Astrocyte of the cerebellum (primary cell): ENCODE measurements at regions not wholly inside any gene's neighbourhood (a gene's known extent, or its start where the extent isn't known, plus 50 kb on each side); places are given as distances from the start of the nearest gene placed in this dataset.

ENCODE experiments used
- DNase-seq: peaks from one replicate; pipeline ENCODE4 v3.0.0-alpha.2; 2011; ENCODE audit warnings: low read depth
- H3K4me3 ChIP-seq: 2 replicates; pipeline ENCODE4 v1.5.1; 2011; ENCODE audit warnings: mild to moderate bottlenecking, low read depth, low read length, moderate library complexity
- in situ Hi-C: cut with HindIII; loops from 2 replicates; pipeline ENCODE4 v1.10.0; 2017; ENCODE audit warnings: low sequenced_read_pairs
- TF ChIP-seq, protein P1 (sequence below): IDR thresholded peaks from 2 replicates; pipeline ENCODE4 v1.5.1; 2012; ENCODE audit warnings: low read length, low read depth, moderate library complexity, mild to moderate bottlenecking; ENCODE audit errors: missing control alignments

DNA sequence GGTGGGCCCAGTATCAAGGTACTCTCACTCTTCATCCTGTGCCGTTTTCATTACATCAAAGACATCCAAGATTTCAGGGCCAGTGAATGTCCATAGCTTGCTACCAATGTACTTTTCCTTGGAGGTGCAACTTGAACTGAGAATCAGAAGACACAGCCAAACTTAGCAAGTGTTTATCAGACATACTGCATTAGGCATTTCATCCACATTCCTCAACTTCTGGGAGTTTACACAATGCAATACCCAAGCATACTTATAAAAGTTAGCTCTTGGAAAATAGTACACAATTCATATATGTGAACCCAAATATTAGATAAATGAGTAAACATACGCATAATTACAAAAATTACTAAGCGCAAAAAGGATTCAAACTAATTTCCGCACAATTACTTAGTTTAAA is 216.3 kb upstream of the RHOBTB1 start:
- DNase-seq, result no peak
- no peak overlapping the region for H3K4me3 ChIP-seq
- TF ChIP-seq, protein P1, sequence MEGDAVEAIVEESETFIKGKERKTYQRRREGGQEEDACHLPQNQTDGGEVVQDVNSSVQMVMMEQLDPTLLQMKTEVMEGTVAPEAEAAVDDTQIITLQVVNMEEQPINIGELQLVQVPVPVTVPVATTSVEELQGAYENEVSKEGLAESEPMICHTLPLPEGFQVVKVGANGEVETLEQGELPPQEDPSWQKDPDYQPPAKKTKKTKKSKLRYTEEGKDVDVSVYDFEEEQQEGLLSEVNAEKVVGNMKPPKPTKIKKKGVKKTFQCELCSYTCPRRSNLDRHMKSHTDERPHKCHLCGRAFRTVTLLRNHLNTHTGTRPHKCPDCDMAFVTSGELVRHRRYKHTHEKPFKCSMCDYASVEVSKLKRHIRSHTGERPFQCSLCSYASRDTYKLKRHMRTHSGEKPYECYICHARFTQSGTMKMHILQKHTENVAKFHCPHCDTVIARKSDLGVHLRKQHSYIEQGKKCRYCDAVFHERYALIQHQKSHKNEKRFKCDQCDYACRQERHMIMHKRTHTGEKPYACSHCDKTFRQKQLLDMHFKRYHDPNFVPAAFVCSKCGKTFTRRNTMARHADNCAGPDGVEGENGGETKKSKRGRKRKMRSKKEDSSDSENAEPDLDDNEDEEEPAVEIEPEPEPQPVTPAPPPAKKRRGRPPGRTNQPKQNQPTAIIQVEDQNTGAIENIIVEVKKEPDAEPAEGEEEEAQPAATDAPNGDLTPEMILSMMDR, result no peak
- in situ Hi-C loops, result no loop called here

DNA sequence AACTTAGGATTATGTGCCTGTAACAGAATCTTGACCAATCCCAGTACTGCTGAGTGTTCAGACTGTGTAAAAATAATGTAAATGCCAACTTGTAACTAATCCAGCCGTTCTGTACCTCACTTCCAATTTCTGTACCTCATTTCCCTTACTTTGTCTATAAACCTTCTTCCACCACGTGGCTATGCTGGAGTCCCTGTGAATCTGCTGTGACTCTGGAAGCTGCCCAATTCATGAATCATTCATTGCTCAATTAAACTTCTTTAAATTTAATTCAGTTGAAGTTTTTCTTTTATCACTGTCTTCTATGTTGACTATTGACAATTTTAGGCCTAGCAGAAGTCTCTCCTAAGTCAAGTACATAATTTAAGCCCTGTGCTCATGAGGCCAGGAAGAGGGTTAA is 215.3 kb upstream of the RHOBTB1 start:
- in situ Hi-C loops, result no loop called here
- H3K4me3 ChIP-seq, result no peak overlapping the region
- peak; percentile 3 for DNase-seq
- TF ChIP-seq, protein P1, result no peak

- no peak for DNase-seq
- TF ChIP-seq, protein P1, result no peak
- in situ Hi-C loops, result no loop called here
- H3K4me3 ChIP-seq, result no peak overlapping the region
Measured at GRCh38 chr10:61157182-61157581, 213.2 kb upstream of the RHOBTB1 start.

DNA sequence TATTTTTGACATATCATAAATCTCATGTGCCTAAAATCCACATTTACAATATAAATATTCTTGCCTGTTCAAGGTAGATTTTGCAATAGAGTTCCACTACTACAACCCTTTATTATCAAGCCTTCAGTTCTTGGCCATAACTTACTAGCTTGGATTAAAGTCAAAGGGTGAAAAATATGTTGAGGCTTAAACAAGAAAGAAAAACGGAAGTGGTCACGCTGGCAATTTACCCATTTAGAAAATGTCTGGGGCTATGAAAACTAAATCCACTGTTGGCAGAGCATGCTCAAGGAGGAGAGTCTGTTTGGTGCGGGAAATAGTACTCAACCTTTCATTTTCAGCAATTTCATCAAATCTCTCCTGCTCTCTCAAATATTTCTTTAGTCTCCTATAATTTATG is 209.8 kb upstream of the RHOBTB1 start:
- no peak overlapping the region for H3K4me3 ChIP-seq
- DNase-seq, result peak; percentile 79
- in situ Hi-C loops, result no loop called here
- TF ChIP-seq, protein P1, result no peak

DNA sequence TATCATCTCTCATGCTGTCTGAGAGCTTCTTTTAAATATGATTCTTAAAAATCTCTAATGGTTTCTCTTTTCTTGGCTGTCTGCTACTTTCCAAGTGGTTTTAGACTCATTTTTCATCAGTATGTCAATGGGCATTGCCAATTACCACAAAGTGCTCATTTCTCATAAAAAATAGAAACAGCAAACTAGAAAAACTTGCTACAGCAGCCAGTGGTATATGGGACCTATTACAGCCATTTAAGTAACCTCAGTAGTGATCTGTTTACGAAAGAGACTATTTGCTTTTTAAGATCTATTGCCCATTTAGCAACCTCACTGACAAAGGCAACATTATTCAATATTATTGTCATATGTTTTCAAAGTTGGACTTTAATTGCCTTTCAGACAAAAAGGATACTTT is 207.1 kb upstream of the RHOBTB1 start:
- in situ Hi-C loops, result no loop called here
- no peak overlapping the region for H3K4me3 ChIP-seq
- TF ChIP-seq, protein P1, result no peak
- DNase-seq, result no peak

- TF ChIP-seq, protein P1, result no peak
Measured at GRCh38 chr10:61148451-61148850, 204.5 kb upstream of the RHOBTB1 start.

DNA sequence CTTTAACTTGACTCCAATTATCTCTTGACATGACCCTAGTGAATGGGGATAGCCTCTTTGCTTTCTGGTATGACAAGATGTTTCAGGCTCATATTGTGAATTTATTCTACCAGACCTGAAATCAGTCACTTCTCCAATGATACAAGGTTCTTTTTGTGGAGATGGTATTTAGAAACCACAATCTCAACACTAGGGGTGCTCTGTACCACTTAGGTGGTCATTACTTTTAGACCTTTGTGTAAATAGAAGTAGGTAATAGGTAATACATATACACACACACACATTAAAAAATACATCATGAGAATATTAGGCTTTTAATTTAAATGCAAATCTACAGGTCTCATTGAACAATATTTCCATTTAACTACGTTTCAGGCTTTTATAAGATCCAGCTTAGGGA is 199.0 kb upstream of the RHOBTB1 start:
- DNase-seq, result no peak
- TF ChIP-seq, protein P1, result no peak
- no peak overlapping the region for H3K4me3 ChIP-seq
- in situ Hi-C loops, result no loop called here

More at GRCh38 chr10:61148451-61148850, 204.5 kb upstream of the RHOBTB1 start:
- no peak for DNase-seq
- in situ Hi-C loops, result no loop called here
- H3K4me3 ChIP-seq, result no peak overlapping the region
